Ectodermal cell (in vitro differentiated cells): ENCODE measurements at regions not wholly inside any gene's neighbourhood (a gene's known extent, or its start where the extent isn't known, plus 50 kb on each side); places are given as distances from the start of the nearest gene placed in this dataset.

ENCODE experiments used
- H3K27ac ChIP-seq: 2 replicates; pipeline ENCODE4 v1.7.0; 2013; ENCODE audit warnings: mild to moderate bottlenecking, low read depth, low read length; ENCODE audit not compliant: insufficient read depth, poor library complexity, severe bottlenecking
- H3K27me3 ChIP-seq: 2 replicates; pipeline ENCODE4 v1.7.0; 2013; ENCODE audit warnings: mild to moderate bottlenecking, low read length; ENCODE audit not compliant: insufficient read depth, control insufficient read depth, poor library complexity, severe bottlenecking
- H3K36me3 ChIP-seq: one replicate; pipeline ENCODE4 v1.7.0; 2013; ENCODE audit warnings: low read length; ENCODE audit not compliant: control insufficient read depth, insufficient read depth
- H3K4me1 ChIP-seq: one replicate; pipeline ENCODE4 v1.7.0; 2013; ENCODE audit warnings: low read length; ENCODE audit not compliant: control insufficient read depth, insufficient read depth
- H3K4me3 ChIP-seq: 2 replicates; pipeline ENCODE4 v1.7.0; 2013; ENCODE audit warnings: low read depth, low read length, control low read depth; ENCODE audit not compliant: insufficient read depth
- H3K9me3 ChIP-seq: 2 replicates; pipeline ENCODE4 v1.7.0; 2013; ENCODE audit warnings: mild to moderate bottlenecking, low read length, moderate library complexity; ENCODE audit not compliant: control insufficient read depth
- WGBS, 2 experiments: methylation state at CpG; one replicate each; pipeline ENCODE4 v1.1.7; 2013; ENCODE audit warnings: missing lambda C conversion rate in 2 of 2; 5-methylcytosine and 5-hydroxymethylcytosine counted together

DNA sequence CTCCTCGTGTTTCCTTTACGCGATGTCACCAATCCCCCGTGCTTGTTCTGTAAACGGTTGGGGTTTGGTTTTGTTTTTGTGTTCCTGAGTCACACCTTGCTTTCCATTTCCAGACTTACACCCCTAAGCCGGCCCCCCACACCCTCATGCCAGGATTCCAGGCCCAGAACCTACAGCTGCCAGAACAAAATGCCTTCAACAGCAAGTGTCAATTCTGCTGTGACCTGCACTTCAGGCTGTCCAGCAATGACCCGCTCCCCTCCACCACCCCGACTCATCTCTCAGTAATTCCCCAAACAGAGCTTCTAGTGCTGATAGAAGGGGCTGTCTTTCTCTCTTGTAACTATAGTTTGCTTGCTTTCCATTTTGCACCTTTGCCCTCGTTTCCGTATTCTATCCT is 722.1 kb upstream of the CELF2 start:
- Histone ChIP-seq H3K9me3 (no peaks in the 10 kb centered on the region), H3K27ac (no peak overlapping the region), H3K36me3 (no peaks in the 10 kb centered on the region), H3K27me3 (no peaks in the 10 kb centered on the region), H3K4me3 (no peak overlapping the region), H3K4me1 (peaks cover 30% of the 10 kb centered on the region)
- WGBS, 2 experiments = 69 to 71% methylated on average over 6 to 10 of the region's 10 CpGs

DNA sequence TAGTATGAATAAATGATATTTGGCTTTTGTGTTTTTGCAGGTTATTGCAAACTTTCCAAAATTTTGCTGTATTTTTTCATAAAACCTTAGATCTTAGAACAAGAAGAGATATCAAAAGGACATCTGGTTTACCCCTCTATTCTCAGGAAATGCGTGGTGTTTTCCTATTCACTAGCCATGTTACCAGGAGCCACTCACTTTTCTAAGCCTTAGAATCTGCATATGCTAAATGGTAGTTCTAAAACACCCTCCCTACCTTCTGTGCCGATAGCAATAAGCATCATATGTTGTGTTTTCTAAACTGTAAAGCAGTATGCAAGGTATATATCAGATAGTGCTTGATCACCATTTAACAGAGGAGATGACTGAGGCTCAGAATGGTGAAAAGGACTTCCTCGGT is 715.0 kb upstream of the CELF2 start:
- Histone ChIP-seq H3K36me3 (no peaks in the 10 kb centered on the region), H3K4me3 (no peak overlapping the region), H3K9me3 (no peaks in the 10 kb centered on the region), H3K27me3 (no peaks in the 10 kb centered on the region), H3K4me1 (peaks cover 3% of the 10 kb centered on the region), H3K27ac (no peak overlapping the region)
- WGBS, 2 experiments = 73 to 82% methylated on average over 2 to 3 of the region's 3 CpGs

DNA sequence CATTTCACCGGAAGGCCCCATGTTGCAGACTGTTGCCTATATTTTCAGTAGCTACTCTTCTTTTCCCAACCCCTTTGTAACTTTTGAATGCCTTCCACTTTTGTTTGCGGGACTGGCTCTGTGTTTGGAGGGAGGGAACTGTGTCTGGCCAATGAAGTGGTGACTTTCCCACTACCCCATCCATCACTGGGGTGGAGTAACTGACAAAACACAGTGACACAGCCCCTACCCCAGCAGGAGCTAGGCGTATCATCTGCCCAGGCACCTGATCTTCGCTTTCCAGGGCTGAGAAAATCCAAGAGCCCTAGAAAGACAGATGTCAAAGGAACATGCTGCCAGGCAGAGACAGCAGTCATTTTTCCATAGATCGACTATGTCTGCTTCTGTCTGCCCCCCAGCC is 710.6 kb upstream of the CELF2 start:
- no peaks in the 10 kb centered on the region for H3K36me3 ChIP-seq
- peaks cover 3% of the 10 kb centered on the region for H3K4me1 ChIP-seq
- H3K27me3 ChIP-seq = no peaks in the 10 kb centered on the region
- no peak overlapping the region for H3K27ac ChIP-seq
- H3K9me3 ChIP-seq = no peaks in the 10 kb centered on the region
- 87% methylated on average over 5 of the region's 5 CpGs for WGBS, 2 experiments
- H3K4me3 ChIP-seq = no peak overlapping the region

DNA sequence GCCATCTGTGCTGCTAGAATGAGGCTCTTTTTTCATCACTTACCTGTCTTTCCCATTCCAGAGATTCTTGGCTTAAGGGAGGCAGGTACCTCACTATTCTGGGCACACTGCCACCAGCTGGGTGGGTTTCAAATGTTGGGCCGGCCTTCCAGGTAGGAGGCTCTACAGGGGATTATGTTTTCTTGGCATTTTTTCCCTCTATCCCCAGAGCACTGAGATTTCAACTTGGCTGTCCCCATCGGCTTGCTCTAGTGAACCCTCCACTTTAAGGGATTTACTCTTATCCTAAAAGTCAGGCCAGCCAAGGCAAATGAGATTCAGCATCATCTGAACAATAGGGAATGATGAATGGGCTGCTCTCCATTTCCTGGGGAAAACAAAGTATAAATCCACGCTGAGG is 710.1 kb upstream of the CELF2 start:
- no peak overlapping the region for H3K27ac ChIP-seq
- no peaks in the 10 kb centered on the region for H3K9me3 ChIP-seq

DNA sequence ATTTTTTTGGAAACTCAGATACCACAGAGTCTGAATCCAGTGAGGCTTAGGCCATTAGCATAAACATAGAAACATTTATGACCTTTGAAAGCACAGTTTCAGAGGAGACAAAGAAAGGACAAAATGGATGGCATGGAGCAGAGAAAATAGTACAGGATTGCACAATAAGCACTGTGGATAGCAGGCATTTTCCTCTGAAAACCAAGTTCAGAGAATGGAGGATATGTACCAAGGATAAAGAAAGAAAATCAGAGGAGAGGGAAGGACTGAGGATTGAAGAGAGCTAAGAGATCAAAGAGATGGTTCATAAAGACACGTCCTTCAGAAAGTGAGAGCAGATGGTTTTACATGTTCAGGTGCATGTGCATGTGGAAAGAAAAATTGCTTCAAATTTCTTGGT is 707.2 kb upstream of the CELF2 start:
- WGBS, 2 experiments = 94 to 98% methylated on average over 1 of the region's 1 CpG

More for the DNA sequence above, 710.1 kb upstream of the CELF2 start:
- Histone ChIP-seq H3K4me3 (no peak overlapping the region), H3K36me3 (no peaks in the 10 kb centered on the region), H3K27me3 (no peaks in the 10 kb centered on the region), H3K4me1 (peaks cover 3% of the 10 kb centered on the region)
- 80 to 87% methylated on average over 3 of the region's 3 CpGs for WGBS, 2 experiments

DNA sequence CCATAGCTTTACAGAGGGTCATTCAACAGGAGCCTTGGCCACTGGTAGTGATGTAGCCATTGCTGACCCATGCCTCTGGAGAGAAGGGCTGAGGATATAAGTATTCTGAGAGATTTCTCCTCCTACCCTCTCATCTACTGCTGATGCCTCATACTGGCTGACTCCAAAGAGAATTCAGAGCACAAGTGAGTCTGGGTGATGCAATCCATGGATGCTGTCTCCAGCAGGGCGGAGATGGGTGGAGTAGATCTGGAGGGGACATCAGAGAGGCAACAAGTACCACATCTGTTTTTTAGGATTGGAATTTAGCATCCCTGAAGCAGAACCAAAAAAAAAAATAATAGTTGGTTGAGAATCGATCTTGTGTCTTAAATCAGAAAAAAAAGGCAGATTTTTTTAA is 705.7 kb upstream of the CELF2 start:
- Histone ChIP-seq H3K9me3 (no peaks in the 10 kb centered on the region), H3K36me3 (no peaks in the 10 kb centered on the region), H3K27me3 (no peaks in the 10 kb centered on the region), H3K27ac (no peak overlapping the region), H3K4me1 (no peaks in the 10 kb centered on the region), H3K4me3 (no peak overlapping the region)
- 97 to 98% methylated on average over 2 of the region's 2 CpGs for WGBS, 2 experiments

More for the DNA sequence above, 707.2 kb upstream of the CELF2 start:
- Histone ChIP-seq H3K27me3 (no peaks in the 10 kb centered on the region), H3K4me3 (no peak overlapping the region), H3K27ac (no peak overlapping the region), H3K4me1 (no peaks in the 10 kb centered on the region), H3K36me3 (no peaks in the 10 kb centered on the region), H3K9me3 (no peaks in the 10 kb centered on the region)

DNA sequence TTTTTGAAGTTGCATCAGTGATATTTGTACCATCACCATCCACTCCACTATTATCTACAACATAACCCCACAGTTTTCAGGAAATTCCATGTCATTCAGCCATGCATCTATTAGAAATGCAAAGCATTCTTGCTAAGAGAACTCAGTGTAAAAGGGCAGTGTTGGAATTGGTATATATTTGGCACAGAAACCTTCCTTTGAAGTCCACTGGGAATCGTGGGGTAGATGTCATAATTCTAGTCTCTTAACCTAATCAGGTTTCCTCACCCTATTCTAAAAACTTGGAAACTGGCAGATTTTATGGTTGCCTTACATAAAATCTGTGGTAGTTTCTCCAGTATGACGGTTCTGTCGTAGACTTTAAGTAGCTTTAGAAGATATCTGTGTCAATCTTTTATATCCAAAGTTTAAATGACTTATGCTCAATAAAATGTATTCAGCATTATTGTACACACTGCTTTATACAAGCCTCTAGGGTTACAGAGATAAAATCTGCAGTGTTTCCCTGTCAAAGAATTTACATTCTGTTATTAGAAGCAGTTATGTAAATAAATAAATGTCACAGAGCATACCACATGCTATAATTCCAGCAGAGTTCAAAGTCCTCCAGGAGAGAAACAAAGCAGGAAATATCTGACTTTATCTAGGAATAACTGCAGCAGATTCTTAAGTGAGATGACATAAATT is 704.4 kb upstream of the CELF2 start:
- H3K27ac ChIP-seq = no peak overlapping the region
- WGBS, 2 experiments = 93 to 100% methylated on average over 1 to 3 of the region's 3 CpGs
- no peak overlapping the region for H3K4me3 ChIP-seq
- H3K9me3 ChIP-seq = no peaks in the 10 kb centered on the region
- H3K27me3 ChIP-seq = no peaks in the 10 kb centered on the region
- no peaks in the 10 kb centered on the region for H3K4me1 ChIP-seq
- H3K36me3 ChIP-seq = no peaks in the 10 kb centered on the region

- WGBS, 2 experiments = 90% methylated on average over 1 of the region's 2 CpGs; no CpG with 5 or more reads in 1 of the 2 experiments
- Histone ChIP-seq H3K9me3 (no peaks in the 10 kb centered on the region), H3K36me3 (no peaks in the 10 kb centered on the region), H3K27me3 (no peaks in the 10 kb centered on the region), H3K4me1 (no peaks in the 10 kb centered on the region), H3K4me3 (no peak overlapping the region), H3K27ac (no peak overlapping the region)
Observed at GRCh38 chr10:10314626-10315025, 703.0 kb upstream of the CELF2 start.

GRCh38 chr10:10315989-10316388 is 701.7 kb upstream of the CELF2 start:
- 89 to 100% methylated on average over 1 of the region's 1 CpG for WGBS, 2 experiments
- no peaks in the 10 kb centered on the region for H3K36me3 ChIP-seq
- H3K9me3 ChIP-seq = no peaks in the 10 kb centered on the region
- H3K27ac ChIP-seq = no peak overlapping the region
- no peak overlapping the region for H3K4me3 ChIP-seq
- no peaks in the 10 kb centered on the region for H3K4me1 ChIP-seq
- no peaks in the 10 kb centered on the region for H3K27me3 ChIP-seq

DNA sequence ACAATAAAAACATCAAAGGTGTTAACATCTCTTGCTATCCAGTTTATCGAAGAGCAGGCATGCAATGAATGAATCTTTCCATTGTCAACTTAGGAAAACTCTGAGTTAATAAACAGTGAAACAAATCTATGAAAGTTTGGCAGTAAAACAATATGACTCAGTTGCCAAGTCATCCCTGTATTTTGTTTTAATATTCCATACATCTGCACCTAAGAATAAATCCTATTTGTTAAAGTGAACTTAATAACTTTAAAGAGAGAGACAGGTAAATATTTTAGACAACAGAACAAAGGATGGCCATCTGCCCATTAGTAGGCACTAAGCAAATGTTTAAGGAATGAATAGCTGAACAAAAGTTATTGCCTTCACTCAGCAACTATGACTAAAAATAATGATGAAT is 700.5 kb upstream of the CELF2 start:
- no peaks in the 10 kb centered on the region for H3K27me3 ChIP-seq
- H3K36me3 ChIP-seq = no peaks in the 10 kb centered on the region
- H3K4me3 ChIP-seq = no peak overlapping the region
- 85 to 100% methylated on average over 1 of the region's 1 CpG for WGBS, 2 experiments
- no peak overlapping the region for H3K27ac ChIP-seq
- no peaks in the 10 kb centered on the region for H3K4me1 ChIP-seq
- H3K9me3 ChIP-seq = no peaks in the 10 kb centered on the region

- Histone ChIP-seq H3K27ac (no peak overlapping the region), H3K4me1 (no peaks in the 10 kb centered on the region)
- 83 to 91% methylated on average over 1 of the region's 1 CpG for WGBS, 2 experiments
Observed at GRCh38 chr10:10318856-10319255, 698.8 kb upstream of the CELF2 start.

More at GRCh38 chr10:10318856-10319255, 698.8 kb upstream of the CELF2 start:
- H3K36me3 ChIP-seq = no peaks in the 10 kb centered on the region
- no peak overlapping the region for H3K4me3 ChIP-seq
- no peaks in the 10 kb centered on the region for H3K27me3 ChIP-seq
- no peaks in the 10 kb centered on the region for H3K9me3 ChIP-seq
